Endothelial cell of umbilical vein (primary cell): ENCODE measurements at regions not wholly inside any gene's neighbourhood (a gene's known extent, or its start where the extent isn't known, plus 50 kb on each side); places are given as distances from the start of the nearest gene placed in this dataset.
"Not testable (repeated sequence)": the region's sequence is repeated elsewhere in the genome, so short reads cannot be mapped to it uniquely, and the experiment has no call there.

Source experiments
- EZH2 ChIP-seq: IDR thresholded peaks from 2 replicates; pipeline ENCODE4 v1.6.1; 2012; ENCODE audit warnings: borderline replicate concordance, low read depth, mild to moderate bottlenecking, moderate library complexity, low read length, inconsistent platforms; ENCODE audit not compliant: severe bottlenecking
- POLR2A ChIP-seq: IDR thresholded peaks from 2 replicates; pipeline ENCODE4 v1.6.1; 2012; ENCODE audit warnings: low read depth, mild to moderate bottlenecking, control low read depth, low read length
- TF ChIP-seq, protein P1 (sequence below): IDR thresholded peaks from 2 replicates; pipeline ENCODE4 v1.6.1; 2011; ENCODE audit not compliant: insufficient read depth, insufficient read length
- TF ChIP-seq, protein P2 (sequence below), 2 donors: IDR thresholded peaks; 1 replicate in 1 of 2; 2 replicates in 1 of 2; pipeline ENCODE4 v1.5.1; 2011; ENCODE audit warnings: low read length in 2 of 2, mild to moderate bottlenecking in 2 of 2, moderate library complexity in 2 of 2, control low read depth in 1 of 2, inconsistent platforms in 1 of 2, low read depth in 1 of 2; ENCODE audit not compliant: insufficient read depth in 1 of 2; ENCODE audit errors: extremely low read depth in 1 of 2

DNA sequence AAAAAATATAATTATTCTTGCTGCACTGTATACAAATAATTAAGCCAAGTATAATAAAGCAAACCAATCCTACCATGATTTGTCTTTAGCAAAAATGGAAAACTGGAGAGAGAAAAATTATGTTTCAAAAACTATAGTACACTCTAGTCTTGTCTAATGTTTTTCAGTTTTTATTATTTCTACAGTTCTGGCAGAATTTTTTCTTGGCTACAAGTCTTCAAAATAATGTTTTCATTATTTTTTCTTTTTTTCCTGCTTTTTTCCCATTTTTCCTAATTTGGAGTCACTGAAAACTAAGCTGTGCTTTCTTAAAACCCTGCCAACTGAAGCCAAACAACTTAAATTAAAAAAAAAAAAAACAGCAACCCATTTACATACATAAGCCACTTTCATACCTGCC is 132.0 kb downstream of the RAMP3 start:
- TF ChIP-seq EZH2, POLR2A: not testable (repeated sequence)
- TF ChIP-seq, protein P1, sequence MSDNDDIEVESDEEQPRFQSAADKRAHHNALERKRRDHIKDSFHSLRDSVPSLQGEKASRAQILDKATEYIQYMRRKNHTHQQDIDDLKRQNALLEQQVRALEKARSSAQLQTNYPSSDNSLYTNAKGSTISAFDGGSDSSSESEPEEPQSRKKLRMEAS = not testable (repeated sequence)
- TF ChIP-seq, protein P2, sequence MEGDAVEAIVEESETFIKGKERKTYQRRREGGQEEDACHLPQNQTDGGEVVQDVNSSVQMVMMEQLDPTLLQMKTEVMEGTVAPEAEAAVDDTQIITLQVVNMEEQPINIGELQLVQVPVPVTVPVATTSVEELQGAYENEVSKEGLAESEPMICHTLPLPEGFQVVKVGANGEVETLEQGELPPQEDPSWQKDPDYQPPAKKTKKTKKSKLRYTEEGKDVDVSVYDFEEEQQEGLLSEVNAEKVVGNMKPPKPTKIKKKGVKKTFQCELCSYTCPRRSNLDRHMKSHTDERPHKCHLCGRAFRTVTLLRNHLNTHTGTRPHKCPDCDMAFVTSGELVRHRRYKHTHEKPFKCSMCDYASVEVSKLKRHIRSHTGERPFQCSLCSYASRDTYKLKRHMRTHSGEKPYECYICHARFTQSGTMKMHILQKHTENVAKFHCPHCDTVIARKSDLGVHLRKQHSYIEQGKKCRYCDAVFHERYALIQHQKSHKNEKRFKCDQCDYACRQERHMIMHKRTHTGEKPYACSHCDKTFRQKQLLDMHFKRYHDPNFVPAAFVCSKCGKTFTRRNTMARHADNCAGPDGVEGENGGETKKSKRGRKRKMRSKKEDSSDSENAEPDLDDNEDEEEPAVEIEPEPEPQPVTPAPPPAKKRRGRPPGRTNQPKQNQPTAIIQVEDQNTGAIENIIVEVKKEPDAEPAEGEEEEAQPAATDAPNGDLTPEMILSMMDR (IDR thresholded peaks at IDR 0.05; ENCODE audit: extremely low read depth in 1 of 2, insufficient read depth in 1 of 2, low read depth in 1 of 2, low read length in 2 of 2) = not testable (repeated sequence)
